CD14-positive monocyte (primary cell): ENCODE measurements at regions not wholly inside any gene's neighbourhood (a gene's known extent, or its start where the extent isn't known, plus 50 kb on each side); places are given as distances from the start of the nearest gene placed in this dataset.

Experiments
- DNase-seq, 3 donors: peaks; one replicate each; pipeline ENCODE4 v3.0.0-alpha.2; 2011 to 2022
- H2AFZ ChIP-seq: 2 replicates; pipeline ENCODE4 v1.6.0; 2012; ENCODE audit warnings: mild to moderate bottlenecking, low read depth, low read length, inconsistent platforms; ENCODE audit not compliant: insufficient read depth, poor library complexity, severe bottlenecking
- H3K27ac ChIP-seq, 2 donors: 1 replicate in 1 of 2; 2 replicates in 1 of 2; pipeline ENCODE4 v1.5.1; 2012 to 2013; ENCODE audit warnings: low read length in 2 of 2, control low read depth in 1 of 2, inconsistent platforms in 1 of 2, low read depth in 1 of 2, mild to moderate bottlenecking in 1 of 2
- H3K27me3 ChIP-seq, 2 donors: one replicate each; pipeline versions ENCODE4 v1.6.0 to v1.6.1; 2011 to 2013; ENCODE audit warnings: low read length in 2 of 2; ENCODE audit not compliant: control insufficient read depth in 2 of 2, insufficient read depth in 2 of 2
- H3K36me3 ChIP-seq, 2 donors: replicated peaks in 1 of 2; 1 replicate in 1 of 2; 2 replicates in 1 of 2; pipeline versions ENCODE4 v1.5.1 to v1.6.1; 2012 to 2013; ENCODE audit warnings: low read length in 2 of 2, control low read depth in 1 of 2, inconsistent platforms in 1 of 2, mild to moderate bottlenecking in 1 of 2; ENCODE audit not compliant: insufficient read depth in 2 of 2, control insufficient read depth in 1 of 2
- H3K4me1 ChIP-seq, 2 donors: 1 replicate in 1 of 2; 2 replicates in 1 of 2; pipeline versions ENCODE4 v1.5.1 to v1.6.1; 2012 to 2013; ENCODE audit warnings: low read length in 2 of 2, control low read depth in 1 of 2, inconsistent platforms in 1 of 2, mild to moderate bottlenecking in 1 of 2, moderate library complexity in 1 of 2; ENCODE audit not compliant: insufficient read depth in 2 of 2, control insufficient read depth in 1 of 2
- H3K4me2 ChIP-seq: replicated peaks from 2 replicates; pipeline ENCODE3; 2012; ENCODE audit warnings: low read length, moderate library complexity, mild to moderate bottlenecking; ENCODE audit not compliant: poor library complexity, severe bottlenecking; ENCODE audit errors: extremely low read depth
- H3K4me3 ChIP-seq, 3 experiments: fragments of 200-600 bp in 1 of 3; sonication (generic) in 1 of 3; replicated peaks in 1 of 3; 1 replicate in 2 of 3; 2 replicates in 1 of 3; pipeline ENCODE4 v1.5.1; 2011 to 2013; ENCODE audit warnings: low read length in 3 of 3, mild to moderate bottlenecking in 3 of 3, control low read depth in 2 of 3, low read depth in 2 of 3, inconsistent platforms in 1 of 3, moderate library complexity in 1 of 3
- H3K79me2 ChIP-seq: 2 replicates; pipeline ENCODE4 v1.6.0; 2012; ENCODE audit warnings: mild to moderate bottlenecking, control low read depth, inconsistent platforms, low read length, moderate library complexity; ENCODE audit not compliant: insufficient read depth
- H3K9ac ChIP-seq: 2 replicates; pipeline ENCODE4 v1.6.0; 2017; ENCODE audit warnings: low read length, mild to moderate bottlenecking; ENCODE audit not compliant: insufficient read depth, poor library complexity, severe bottlenecking
- H3K9me3 ChIP-seq, 2 donors: replicated peaks in 1 of 2; 1 replicate in 1 of 2; 2 replicates in 1 of 2; pipeline versions ENCODE4 v1.5.1 to v1.6.1; 2012 to 2013; ENCODE audit warnings: low read length in 2 of 2, control low read depth in 1 of 2; ENCODE audit not compliant: control insufficient read depth in 1 of 2, insufficient read depth in 1 of 2
- H4K20me1 ChIP-seq: 2 replicates; pipeline ENCODE4 v1.6.0; 2012; ENCODE audit warnings: mild to moderate bottlenecking, low read length, control low read depth, moderate library complexity; ENCODE audit not compliant: insufficient read depth
- H3K27ac Mint-ChIP-seq, 7 donors: one replicate each; pipeline ENCODE4 v1.8.0; 2020; ENCODE audit warnings: mild to moderate bottlenecking in 7 of 7, mixed read lengths in 7 of 7, moderate library complexity in 6 of 7, inconsistent platforms in 2 of 7
- H3K27me3 Mint-ChIP-seq, 3 donors: one replicate each; pipeline ENCODE4 v1.8.0; 2021 to 2022; ENCODE audit warnings: low read depth in 3 of 3, mild to moderate bottlenecking in 3 of 3, mixed read lengths in 3 of 3, moderate library complexity in 3 of 3, inconsistent platforms in 1 of 3
- H3K36me3 Mint-ChIP-seq, 2 donors: one replicate each; pipeline ENCODE4 v1.8.0; 2020; ENCODE audit warnings: mixed read lengths in 2 of 2, inconsistent platforms in 1 of 2, mild to moderate bottlenecking in 1 of 2
- H3K4me1 Mint-ChIP-seq: one replicate; pipeline ENCODE4 v1.8.0; 2020; ENCODE audit warnings: mild to moderate bottlenecking, mixed read lengths
- H3K4me3 Mint-ChIP-seq, 2 donors: one replicate each; pipeline ENCODE4 v1.8.0; 2020; ENCODE audit warnings: mild to moderate bottlenecking in 2 of 2, mixed read lengths in 2 of 2, moderate library complexity in 1 of 2
- H3K9me3 Mint-ChIP-seq, 7 donors: one replicate each; pipeline ENCODE4 v1.8.0; 2020 to 2022; ENCODE audit warnings: mixed read lengths in 7 of 7, mild to moderate bottlenecking in 6 of 7, moderate library complexity in 6 of 7, inconsistent platforms in 2 of 7
- WGBS: methylation state at CpG from one replicate; pipeline ENCODE4 v1.1.5; 2013; ENCODE audit warnings: missing lambda C conversion rate; ENCODE audit not compliant: insufficient coverage; 5-methylcytosine and 5-hydroxymethylcytosine counted together
- intact Hi-C, 2 donors: fragments of 100-400 bp; cut with micrococcal nuclease; formaldehyde crosslinking; loops; one replicate each; pipeline versions ENCODE4 v1.15.0 to v1.15.1; 2023
- TF ChIP-seq, protein P1 (sequence below): fragments of 200-600 bp; IDR thresholded peaks from one replicate; pipeline ENCODE4 v1.8.0; 2022; ENCODE audit warnings: antibody characterized with exemption, mild to moderate bottlenecking

GRCh38 chr7:83878614-83879013, 229.7 kb upstream of the SEMA3E start:
- no peak for DNase-seq
- Histone ChIP-seq H3K27me3 (no peaks in the 10 kb centered on the region), H3K4me2 (no peak overlapping the region), H4K20me1 (no peaks in the 10 kb centered on the region), H3K79me2 (no peaks in the 10 kb centered on the region), H3K4me1 (no peaks in the 10 kb centered on the region), H3K9me3 (no peaks in the 10 kb centered on the region), H3K36me3 (no peaks in the 10 kb centered on the region), H3K4me3 (no peak overlapping the region), H2AFZ (no peak overlapping the region), H3K27ac (no peak overlapping the region), H3K9ac (no peak overlapping the region)
- intact Hi-C loops: no loop called here
- no peaks in the 10 kb centered on the region for H3K27me3 Mint-ChIP-seq
- no peak overlapping the region for H3K27ac Mint-ChIP-seq
- no peak overlapping the region for H3K4me3 Mint-ChIP-seq
- peaks cover 0 to 4% (median 0%) of the 10 kb centered on the region in 7 donors for H3K9me3 Mint-ChIP-seq
- no peaks in the 10 kb centered on the region for H3K36me3 Mint-ChIP-seq
- TF ChIP-seq, protein P1, sequence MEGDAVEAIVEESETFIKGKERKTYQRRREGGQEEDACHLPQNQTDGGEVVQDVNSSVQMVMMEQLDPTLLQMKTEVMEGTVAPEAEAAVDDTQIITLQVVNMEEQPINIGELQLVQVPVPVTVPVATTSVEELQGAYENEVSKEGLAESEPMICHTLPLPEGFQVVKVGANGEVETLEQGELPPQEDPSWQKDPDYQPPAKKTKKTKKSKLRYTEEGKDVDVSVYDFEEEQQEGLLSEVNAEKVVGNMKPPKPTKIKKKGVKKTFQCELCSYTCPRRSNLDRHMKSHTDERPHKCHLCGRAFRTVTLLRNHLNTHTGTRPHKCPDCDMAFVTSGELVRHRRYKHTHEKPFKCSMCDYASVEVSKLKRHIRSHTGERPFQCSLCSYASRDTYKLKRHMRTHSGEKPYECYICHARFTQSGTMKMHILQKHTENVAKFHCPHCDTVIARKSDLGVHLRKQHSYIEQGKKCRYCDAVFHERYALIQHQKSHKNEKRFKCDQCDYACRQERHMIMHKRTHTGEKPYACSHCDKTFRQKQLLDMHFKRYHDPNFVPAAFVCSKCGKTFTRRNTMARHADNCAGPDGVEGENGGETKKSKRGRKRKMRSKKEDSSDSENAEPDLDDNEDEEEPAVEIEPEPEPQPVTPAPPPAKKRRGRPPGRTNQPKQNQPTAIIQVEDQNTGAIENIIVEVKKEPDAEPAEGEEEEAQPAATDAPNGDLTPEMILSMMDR: no peak
- peaks cover 3% of the 10 kb centered on the region for H3K4me1 Mint-ChIP-seq

- TF ChIP-seq, protein P1: no peak
- Mint-ChIP-seq H3K4me1 (peaks cover 3% of the 10 kb centered on the region), H3K9me3 (peaks cover 0 to 4% (median 0%) of the 10 kb centered on the region in 7 donors), H3K27ac (peak overlapping the region in 1 of 7 donors; percentile 35), H3K27me3 (peaks cover 0 to 2% (median 0%) of the 10 kb centered on the region in 3 donors), H3K36me3 (no peaks in the 10 kb centered on the region), H3K4me3 (no peak overlapping the region)
- WGBS: 83% methylated on average over 1 of the region's 2 CpGs
- Histone ChIP-seq H3K9me3 (no peaks in the 10 kb centered on the region), H3K79me2 (no peaks in the 10 kb centered on the region), H4K20me1 (no peaks in the 10 kb centered on the region), H3K36me3 (no peaks in the 10 kb centered on the region), H2AFZ (no peak overlapping the region), H3K27me3 (no peaks in the 10 kb centered on the region), H3K4me1 (no peaks in the 10 kb centered on the region), H3K4me3 (no peak overlapping the region), H3K4me2 (no peak overlapping the region), H3K27ac (no peak overlapping the region), H3K9ac (no peak overlapping the region)
- intact Hi-C loops: no loop called here
- DNase-seq: no peak
Observed at GRCh38 chr7:83876593-83876992, 227.7 kb upstream of the SEMA3E start.
